GM21576 (cell line): ENCODE measurements at regions not wholly inside any gene's neighbourhood (a gene's known extent, or its start where the extent isn't known, plus 50 kb on each side); places are given as distances from the start of the nearest gene placed in this dataset.

ENCODE experiments used
- ATAC-seq: cut with Tn5 transposase; IDR thresholded peaks from one replicate; pipeline ENCODE4 v1.9.1; 2021; ENCODE audit warnings: mild to moderate bottlenecking, moderate library complexity; ENCODE audit not compliant: unreplicated experiment

DNA sequence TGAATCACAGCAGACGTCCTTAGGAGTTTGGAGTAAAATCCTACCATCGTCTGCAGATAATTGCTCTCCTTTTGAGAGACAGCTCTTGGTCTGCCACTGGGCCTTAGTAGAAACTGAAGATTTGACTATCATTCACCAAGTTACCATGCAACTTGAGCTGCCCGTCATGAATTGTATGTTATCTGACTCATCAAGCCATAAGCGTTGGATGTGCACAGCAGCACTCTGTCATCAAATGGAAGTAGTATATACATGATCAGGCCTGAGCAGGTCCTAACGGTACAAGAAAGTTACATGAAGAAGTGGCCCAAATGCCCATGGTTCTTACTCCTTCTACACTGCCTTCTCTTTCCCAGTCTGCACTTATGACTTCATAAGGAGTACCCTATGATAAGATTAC is 317.8 kb downstream of the GPATCH2 start:
- no peak for ATAC-seq

DNA sequence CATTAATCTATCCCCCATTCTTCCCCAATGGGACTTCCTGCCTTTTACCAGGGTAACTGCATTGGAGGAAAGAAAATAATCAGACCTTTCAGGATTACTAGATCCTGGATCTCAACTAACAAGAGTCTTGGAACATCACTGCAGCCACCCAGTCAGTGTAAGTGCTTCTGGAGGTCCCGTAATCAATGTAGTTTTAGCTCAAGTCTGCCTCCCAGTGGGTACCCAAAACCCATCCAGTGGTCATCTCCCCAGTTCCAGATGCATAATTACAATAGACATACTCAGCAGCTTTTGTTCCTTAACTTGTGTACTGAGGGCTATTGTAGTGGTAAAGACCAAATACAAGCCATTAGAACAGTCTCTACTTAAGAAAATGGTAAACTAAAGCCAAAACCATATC is 319.1 kb downstream of the GPATCH2 start:
- no peak for ATAC-seq

- no peak for ATAC-seq
Measured at GRCh38 chr1:217311269-217311668, 319.6 kb downstream of the GPATCH2 start.

DNA sequence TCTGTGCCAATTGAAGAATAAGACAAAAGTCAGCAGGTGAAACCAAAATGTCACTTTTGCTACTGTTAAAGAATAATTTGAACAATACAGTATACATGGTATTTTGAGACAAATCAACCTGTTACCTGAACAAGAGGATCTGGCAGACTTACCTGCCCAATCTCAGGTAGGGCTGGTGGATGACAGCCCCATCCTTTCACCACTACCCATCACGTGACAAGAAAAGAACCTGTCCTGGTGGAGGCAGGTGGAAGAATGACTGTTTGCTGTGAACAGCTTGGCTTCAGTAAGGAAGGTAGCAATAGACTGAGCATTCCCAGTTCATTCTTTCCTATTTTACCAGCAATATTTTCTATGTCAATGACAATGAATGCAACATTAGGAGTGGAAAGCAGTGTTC is 349.6 kb downstream of the GPATCH2 start:
- ATAC-seq = no peak

DNA sequence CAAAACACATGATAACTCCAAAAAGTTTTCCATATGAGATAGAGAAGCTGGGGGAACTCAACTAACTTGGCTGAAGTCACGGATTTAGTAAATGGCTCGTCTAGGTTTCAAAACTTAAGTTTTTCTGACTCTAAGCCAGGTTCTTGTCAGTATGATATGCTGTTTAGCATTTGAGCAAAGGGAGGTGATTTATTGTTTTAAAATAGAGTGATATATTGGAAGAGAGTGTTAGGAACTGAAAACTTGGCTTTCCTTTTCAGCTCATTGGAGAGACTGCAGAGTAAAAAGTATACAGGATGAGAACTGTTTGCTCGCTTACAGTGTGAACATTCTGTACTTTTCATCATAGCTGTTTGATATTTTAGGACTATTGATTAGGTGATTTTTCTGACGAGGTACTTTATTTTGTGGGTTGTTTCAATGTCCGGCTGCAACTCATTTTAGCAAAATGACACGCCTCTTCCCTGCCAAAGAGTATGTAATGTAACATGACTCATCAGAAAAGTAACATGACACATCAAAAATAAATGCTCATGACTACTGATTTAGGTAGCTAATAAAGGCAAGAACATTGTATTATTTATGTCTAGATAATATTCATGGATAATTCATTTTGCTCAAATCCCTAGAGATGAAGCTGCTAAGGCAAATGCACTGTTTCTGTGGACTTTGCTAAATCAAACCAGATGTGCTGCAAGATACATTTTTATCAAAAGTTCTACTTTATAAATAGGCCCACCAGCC is 355.1 kb downstream of the GPATCH2 start:
- ATAC-seq = no peak

GRCh38 chr1:217274927-217275654 is 355.8 kb downstream of the GPATCH2 start:
- ATAC-seq = peak; percentile 46

DNA sequence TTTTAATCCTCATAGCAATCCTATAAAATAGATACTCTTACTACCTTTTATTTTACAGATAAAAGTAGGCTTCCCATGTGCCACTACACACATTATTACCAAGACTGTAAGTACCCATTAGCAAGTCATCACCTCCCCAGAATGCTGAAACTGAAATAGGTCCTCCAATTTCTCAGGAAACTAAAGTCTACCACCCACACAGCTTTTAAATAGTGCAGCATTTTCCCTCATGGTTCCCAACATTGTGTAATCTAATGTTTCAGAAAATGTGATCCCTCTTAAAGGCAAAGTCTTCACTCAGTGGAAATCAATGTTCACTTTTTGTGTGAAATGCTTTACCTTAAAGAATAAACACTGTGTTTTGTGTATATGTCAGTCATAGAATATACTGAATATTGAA is 356.5 kb downstream of the GPATCH2 start:
- ATAC-seq = no peak

DNA sequence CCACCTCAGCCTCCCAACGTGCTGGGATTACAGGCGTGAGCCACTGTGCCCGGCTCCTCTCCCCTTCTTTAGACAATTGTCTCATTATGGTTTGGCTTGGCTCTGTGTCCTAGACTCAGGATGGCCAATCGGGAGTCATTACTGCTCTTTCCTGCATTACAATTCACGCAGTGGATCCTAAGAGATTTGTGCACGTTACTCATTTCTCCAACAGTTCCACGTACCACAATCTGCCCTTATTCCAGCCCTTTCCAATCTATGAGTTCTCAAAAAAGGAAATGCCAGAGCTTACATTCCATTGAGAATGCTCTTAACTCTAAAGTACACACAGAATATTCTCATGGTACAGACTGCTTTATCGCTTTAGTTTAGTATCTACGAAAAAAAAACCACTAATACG is 357.0 kb downstream of the GPATCH2 start:
- ATAC-seq = no peak

- no peak for ATAC-seq
Measured at GRCh38 chr1:217272385-217272784, 358.5 kb downstream of the GPATCH2 start.

- ATAC-seq = no peak
Measured at GRCh38 chr1:217270101-217270500, 360.8 kb downstream of the GPATCH2 start.

DNA sequence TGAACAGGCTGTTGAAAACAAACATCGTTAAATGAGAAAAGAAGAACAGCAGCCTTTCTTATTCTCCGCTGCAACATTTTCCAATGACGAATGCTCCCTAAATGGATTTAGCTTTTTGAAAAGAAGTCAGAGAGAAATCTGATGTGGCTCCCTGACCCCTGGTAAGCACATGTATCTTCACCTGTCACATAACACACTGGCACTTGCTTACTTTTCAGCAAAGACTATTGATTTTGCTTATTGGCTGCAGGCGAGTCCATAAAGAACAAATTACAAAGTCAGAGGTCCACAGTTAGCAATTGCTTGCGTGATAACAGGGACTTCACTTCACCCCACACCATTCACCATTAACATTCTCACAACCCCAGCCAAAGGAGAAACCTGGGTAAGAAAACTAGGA is 362.8 kb downstream of the GPATCH2 start:
- ATAC-seq = no peak

- no peak for ATAC-seq
Measured at GRCh38 chr1:217261636-217262035, 369.3 kb downstream of the GPATCH2 start.

DNA sequence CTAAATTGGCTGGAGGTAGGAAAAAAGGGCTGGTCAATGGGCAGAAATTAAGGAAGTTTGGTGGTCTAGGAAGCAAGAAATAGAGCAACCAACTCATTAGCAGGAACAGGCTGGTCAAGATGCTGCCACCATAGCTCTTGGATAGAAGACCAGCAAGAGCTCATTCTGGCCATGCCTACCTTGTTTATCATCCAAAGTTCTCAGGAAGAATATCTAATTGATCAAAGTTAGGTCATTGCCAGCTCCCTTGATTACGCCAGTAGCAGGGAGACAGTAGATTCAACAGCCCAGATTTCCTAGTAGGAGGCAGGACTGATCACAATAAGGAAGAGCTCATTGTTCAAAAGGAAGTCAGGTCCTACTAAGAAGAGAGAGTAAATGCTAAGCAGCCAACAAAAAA is 370.2 kb downstream of the GPATCH2 start:
- no peak for ATAC-seq

- no peak for ATAC-seq
Measured at GRCh38 chr1:217253985-217254384, 376.9 kb downstream of the GPATCH2 start.

DNA sequence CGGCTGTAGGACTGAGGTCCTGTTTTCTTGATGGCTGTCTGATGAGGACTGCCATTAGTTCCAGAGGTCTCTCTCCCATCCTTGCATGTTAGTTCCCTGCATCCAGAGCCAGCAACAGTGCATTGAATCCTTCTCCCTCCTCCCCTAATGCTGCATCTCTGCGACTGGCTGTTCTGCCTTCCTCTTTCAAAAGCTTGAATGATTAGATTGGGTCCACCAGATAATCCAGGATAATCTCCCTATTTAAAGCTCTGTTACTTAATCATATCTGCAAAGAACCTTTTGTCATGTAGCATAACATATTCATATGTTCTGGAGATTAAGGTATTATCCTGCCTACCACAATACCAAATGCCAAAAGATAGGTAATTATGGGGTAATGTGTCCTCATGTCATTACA is 377.5 kb downstream of the GPATCH2 start:
- no peak for ATAC-seq

DNA sequence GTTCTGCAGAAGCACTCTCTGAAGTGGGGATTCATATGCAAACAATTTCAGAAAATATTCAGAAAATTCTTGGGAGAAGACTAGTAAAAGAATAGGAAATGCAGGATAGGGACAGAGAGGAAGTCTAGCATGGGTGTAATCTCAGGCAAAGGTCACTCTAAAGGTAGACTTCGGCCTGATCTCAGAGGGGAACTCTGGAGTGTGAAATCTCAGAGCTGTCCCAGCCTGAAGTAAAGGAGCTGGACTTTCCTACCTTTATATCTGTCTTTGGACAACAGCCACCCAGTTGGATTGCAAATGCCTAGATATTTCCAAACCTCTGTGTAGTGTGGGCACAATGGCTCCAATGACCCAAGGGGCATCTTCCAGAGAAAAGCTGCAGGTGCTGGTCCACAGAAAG is 379.8 kb downstream of the GPATCH2 start:
- no peak for ATAC-seq

DNA sequence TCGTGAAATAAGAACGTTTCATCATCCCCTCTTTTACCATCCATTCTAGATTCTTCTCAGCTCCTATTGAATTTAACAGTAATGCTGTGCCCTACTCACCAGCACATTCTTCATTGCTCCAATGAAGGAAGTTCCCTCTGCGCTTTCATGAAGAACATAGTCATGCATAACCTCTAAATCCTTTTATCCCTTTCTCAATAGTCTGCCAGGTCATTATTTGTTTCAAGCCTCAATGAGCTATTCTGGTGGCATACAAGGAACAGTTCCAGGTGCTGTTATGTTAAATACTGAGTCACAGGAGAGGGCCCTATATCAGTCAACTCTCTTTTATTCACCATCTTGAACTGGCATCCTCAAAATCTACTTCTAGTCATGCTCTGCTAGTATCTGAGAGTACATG is 381.0 kb downstream of the GPATCH2 start:
- ATAC-seq = no peak

- no peak for ATAC-seq
Measured at GRCh38 chr1:217244971-217245370, 385.9 kb downstream of the GPATCH2 start.

DNA sequence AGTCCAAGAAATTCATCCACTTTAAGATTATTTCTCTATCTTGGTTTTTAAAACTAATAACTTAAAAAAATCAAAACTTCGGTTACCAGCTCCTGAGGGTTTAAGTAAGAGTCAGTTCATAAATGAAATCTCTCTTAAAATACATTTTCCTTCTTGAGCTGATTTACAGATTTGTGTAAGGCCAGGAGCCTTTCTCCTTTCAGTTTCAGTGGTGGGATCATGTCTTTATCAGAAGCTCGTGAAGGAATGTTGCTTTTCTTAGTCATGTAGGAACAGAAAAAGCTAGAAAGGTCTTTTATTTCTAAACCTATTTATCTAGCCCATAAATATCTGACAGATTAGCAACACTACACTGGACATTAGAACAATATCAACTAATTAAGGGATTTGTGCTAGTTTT is 390.2 kb downstream of the GPATCH2 start:
- no peak for ATAC-seq

DNA sequence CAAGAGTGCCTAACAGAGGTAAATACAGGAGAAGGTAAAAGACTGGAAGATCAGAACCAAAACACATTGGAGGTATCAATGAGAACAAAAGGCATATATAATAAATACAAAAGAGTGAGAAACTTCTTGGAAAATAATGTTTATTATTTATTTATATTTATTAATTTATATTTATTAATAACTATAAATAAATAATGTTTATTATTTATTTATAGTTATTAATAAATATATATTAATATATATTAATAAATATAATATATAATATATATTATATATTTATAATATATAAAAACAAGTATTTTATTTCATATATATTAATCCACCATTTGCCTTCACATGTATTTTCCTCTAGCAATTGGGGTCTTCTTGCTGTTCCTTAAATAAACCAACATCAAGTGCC is 391.9 kb downstream of the GPATCH2 start:
- ATAC-seq = no peak

DNA sequence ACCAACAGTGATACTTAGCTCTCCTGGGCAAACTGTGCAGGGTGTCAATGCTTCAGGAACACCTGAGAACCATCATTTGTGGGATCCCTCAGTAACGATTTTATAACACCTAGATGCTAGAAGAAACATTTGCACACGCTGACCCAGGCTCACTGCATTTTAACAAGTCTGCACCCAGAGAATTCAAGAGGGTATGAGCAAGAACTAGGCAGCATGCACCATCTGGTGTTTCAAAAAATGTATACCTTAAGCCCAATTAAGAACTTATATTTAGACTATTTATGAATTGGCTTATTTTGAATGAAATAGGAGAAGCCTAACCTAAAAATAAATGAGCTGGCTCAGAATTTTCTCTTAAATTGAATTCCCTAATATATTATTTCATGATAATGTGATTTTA is 400.5 kb downstream of the GPATCH2 start:
- ATAC-seq = no peak

GRCh38 chr1:217228689-217229088 is 402.2 kb downstream of the GPATCH2 start:
- no peak for ATAC-seq

- ATAC-seq = no peak
Measured at GRCh38 chr1:217224201-217224600, 406.7 kb downstream of the GPATCH2 start.
